Inflammatory macrophage (primary cell): ENCODE measurements at regions not wholly inside any gene's neighbourhood (a gene's known extent, or its start where the extent isn't known, plus 50 kb on each side); places are given as distances from the start of the nearest gene placed in this dataset.
"Not testable (repeated sequence)": the region's sequence is repeated elsewhere in the genome, so short reads cannot be mapped to it uniquely, and the experiment has no call there.

ENCODE experiments used
- DNase-seq, 2 donors: peaks; one replicate each; pipeline ENCODE4 v3.0.0-alpha.2; 2020 to 2022

DNA sequence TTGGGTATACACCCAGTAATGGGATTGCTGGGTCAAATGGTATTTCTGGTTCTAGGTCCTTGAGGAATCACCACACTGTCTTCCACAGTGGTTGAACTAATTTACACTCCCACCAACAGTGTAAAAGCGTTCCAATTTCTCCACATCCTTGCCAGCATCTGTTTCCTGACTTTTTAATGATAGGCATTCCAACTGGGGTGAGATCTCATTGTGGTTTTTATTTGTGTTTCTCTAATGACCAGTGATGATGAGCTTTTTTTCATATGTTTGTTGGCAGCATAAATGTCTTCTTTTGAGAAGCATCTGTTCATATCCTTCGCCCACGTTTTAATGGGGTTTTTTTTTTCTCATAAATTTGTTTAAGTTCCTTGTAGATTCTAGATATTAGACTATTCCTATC, 448.3 kb upstream of the RGMB start:
- DNase-seq = not testable (repeated sequence)

DNA sequence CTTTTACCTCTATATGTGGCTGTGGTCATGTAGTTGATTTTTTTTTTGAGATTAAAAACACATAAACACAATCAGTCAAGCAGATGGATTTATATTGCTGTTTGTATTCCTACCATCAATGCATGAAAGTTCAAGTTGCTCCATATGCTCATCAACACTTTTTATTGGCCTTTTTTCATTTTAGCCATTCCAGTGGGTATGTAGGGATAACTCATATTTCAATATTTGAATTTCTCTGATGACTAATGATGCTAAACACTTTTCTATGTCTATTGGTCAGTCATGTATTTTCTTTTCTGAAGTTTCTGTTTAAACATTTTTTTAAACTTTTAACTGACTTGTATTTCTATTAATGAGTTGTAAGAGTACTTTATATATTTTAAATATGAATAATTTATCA, 445.4 kb upstream of the RGMB start:
- DNase-seq = no peak

DNA sequence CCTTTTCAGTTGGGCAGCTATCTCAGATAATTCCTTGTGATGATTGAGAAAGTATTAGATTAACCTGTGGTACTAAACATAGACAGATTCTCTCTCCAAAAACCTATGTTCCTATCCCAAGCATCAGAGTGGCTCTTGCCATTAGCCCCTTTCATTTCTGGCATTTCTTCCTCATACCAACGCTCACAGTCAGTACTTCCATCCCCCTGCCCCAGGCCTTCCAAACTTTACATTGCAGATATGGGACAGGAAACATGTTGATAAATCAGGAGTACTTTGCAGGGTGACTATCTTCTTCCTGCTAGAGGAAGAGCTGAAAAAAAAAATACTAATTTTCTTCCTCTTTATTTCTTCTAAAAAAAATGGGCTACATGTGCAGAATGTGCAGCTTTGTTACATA, 442.6 kb upstream of the RGMB start:
- no peak for DNase-seq

- no peak for DNase-seq
Measured at GRCh38 chr5:98333921-98334320, 439.5 kb upstream of the RGMB start.

DNA sequence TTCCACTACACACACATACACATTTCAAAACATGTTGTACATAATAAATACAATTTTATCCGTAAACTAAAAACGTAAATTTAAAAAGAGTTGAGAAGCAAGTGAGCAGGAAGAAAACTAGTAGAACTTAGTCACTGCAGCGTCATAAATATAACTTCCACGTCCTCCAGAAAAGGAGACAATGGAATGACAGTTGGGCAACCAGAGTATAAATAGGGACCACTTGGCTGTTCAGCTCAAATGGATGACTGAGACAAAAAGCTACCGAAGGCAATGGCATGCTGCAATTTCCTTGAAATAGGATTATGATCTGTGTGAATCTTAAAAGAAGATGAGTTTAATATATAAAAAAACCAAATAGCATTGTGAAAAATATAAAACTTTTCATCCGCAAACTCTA, 438.5 kb upstream of the RGMB start:
- DNase-seq = no peak

DNA sequence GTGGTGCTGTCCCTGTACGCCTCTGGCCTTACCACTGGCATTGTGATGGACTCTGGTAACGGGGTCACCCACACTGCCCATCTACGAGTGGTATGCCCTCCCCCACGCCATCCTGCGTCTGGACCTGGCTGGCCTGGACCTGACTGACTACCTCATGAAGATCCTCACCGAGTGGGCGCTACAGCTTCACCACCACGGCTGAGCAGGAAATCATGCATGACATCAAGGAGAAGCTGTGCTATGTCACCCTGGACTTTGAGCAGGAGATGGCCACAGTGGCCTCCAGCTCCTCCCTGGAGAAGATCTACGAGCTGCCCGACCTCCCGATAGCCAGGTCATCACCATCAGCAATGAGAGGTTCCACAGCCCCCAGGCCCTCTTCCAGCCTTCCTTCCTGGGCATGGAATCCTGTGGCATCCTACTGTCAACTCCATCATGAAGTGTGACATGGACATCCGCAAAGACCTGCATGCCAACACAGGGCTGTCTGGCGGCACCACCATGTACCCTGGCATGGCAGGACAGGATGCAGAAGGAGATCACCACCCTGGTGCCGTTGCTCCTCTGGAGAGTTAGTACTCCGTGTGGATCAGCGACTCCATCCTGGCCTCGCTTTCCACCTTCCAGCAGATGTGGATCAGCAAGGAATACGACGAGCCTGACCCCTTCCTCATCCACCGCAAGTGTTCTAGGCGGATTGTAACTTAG, 434.2 kb upstream of the RGMB start:
- DNase-seq = no peak

GRCh38 chr5:98341038-98342032, 432.1 kb upstream of the RGMB start:
- DNase-seq = no peak

GRCh38 chr5:98342958-98343660, 430.4 kb upstream of the RGMB start:
- not testable (repeated sequence) for DNase-seq

DNA sequence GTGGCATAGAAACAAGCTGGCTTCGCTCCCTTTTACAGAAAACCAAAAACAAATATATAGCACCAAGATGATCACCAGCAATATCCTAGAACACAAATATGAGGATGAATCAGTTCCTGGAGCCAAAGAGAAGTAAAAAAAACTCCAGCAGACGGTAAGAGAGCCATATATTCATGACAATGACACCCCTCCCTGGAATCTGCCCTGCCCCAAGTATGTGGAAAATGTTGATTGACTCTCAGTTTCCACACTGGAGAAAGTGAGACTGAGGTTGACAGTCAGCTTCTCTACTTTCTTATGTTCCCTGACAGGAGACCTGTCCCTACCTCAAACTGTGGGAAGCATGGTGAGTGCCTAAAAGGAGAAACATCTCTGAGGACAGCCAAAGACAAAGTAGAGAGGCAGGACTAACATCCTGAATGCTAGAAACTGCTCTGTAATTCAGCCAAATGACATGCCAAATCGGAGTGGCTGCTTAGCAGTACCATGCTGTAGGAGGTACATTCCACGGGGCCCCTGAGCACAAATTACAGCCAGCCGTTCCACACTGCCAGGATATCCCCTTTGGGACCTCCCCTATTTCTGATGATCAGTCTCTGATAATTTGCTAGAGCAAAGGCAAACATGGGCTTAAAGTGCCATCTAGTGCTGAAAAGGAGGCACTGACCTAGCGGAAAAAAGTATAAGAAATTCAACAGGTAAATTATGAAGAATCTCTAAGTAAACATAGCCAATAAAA, 424.0 kb upstream of the RGMB start:
- DNase-seq = no peak

- no peak for DNase-seq
Measured at GRCh38 chr5:98349990-98350365, 423.5 kb upstream of the RGMB start.

- no peak for DNase-seq
Measured at GRCh38 chr5:98354922-98355321, 418.5 kb upstream of the RGMB start.

DNA sequence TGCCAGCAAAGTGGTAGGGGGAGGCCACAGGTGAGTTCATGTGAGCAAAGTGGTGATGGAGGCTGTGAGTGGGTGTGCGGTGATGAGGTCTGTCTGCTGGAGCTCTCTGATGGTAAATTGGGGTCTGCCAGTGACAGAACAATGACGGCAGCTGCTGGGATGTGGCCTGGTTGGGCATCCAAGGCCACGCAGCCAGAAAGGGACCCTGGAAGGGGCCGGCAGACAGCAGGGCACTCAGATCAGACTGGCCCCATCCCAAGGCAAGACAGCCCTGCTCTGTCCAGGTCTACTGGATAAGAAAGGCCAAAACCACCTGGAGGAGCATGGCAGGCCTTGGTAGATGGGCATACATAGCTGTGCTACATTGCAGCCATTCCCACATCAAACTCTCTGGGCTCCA, 412.9 kb upstream of the RGMB start:
- no peak for DNase-seq

GRCh38 chr5:98363157-98363556, 410.3 kb upstream of the RGMB start:
- no peak for DNase-seq

DNA sequence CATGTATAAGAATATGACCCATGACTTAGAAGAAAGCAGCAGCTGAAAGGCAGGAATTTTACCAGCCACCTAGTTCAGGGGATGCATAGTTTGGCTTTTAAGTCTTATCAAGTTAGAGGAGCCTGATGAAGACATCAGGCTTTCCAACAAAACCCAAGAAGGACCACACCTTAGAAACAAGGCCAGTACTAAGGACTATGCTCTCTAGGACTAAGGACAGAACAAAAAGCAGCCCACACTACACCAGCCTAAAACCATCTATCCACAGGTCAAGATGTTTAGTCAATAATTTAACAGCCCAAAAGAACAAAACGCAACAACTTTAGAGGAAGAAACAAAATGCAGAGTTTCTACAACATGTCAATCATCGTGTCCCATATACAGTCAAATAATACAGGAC, 408.9 kb upstream of the RGMB start:
- DNase-seq = no peak

GRCh38 chr5:98365126-98365525, 408.3 kb upstream of the RGMB start:
- no peak for DNase-seq

GRCh38 chr5:98368141-98368540, 405.3 kb upstream of the RGMB start:
- no peak for DNase-seq

- DNase-seq = no peak
Measured at GRCh38 chr5:98372351-98372750, 401.1 kb upstream of the RGMB start.

DNA sequence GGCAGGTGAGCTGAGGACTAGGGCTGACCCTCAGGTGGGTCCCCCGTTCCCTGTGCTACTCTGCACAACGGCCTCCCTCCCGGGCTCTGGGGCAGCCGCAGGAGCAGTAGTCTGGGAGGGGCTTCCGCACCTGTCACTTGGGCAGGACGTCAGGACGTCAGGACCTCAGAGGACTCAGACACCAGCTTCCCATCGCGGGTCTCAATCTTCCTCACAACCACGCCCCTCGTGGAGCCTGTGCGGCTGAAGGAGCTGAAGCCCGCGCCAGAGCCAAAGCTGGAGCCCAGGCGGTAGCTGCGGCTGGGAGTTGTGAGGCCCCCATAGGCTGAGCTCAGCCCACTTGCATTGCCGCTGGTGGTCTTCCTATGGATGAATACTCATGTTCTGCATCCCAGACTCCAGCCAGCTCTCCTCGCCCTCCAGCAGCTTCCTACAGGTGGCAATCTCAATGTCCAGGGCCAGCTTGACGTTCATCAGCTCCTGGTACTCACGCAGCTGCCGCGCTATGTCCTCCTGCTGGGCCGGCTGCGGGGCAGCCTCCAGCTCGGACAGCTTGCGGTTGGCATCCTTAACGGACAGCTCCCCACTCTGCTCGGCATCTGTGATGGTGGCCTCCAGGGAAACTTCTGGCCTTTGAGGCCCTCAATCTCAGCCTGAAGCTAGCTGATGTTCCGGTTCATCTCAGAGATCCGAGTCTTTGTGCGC, 381.4 kb upstream of the RGMB start:
- DNase-seq = no peak

DNA sequence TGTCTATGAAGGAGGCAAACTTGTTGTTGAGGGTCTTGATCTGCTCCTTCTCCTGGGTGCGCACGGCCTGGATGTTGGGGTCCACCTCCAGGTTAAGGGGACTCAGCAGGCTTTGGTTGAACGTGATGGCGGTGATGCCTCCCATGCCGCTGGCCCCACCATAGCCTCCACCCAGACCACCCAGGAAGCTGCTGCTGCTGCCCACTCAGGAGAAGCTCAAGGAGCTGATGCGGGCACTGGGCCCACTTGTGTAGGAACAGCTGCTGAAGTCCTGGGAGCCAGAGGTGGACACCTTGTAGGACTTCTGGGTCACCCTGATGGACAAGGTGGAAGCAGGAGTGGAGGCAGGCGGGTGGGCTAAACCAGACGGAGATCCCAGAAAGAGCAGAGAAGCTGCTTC, 380.3 kb upstream of the RGMB start:
- DNase-seq = not testable (repeated sequence)

DNA sequence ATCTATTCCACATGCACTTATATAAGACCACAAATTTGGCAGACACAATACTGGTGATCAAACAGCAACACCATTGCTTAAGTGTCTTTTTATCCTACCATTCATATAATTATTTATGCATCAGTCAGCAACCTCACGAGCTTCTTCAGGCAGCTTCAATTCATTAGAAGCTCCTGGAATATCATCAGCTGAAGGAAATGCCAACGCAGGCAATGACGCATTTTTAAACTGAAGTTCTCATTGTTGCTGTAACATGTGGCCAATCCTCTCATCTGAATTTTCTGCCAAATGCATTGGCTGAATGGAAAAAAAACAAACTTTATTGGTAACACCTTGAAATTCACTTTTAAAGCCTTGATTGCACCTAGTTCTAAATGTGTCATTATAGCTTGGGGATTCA, 376.4 kb upstream of the RGMB start:
- DNase-seq = no peak

GRCh38 chr5:98398465-98398864, 375.0 kb upstream of the RGMB start:
- no peak for DNase-seq

GRCh38 chr5:98401656-98402055, 371.8 kb upstream of the RGMB start:
- DNase-seq = no peak
